Esophagus squamous epithelium (tissue), 5 donors: ENCODE measurements at regions not wholly inside any gene's neighbourhood (a gene's known extent, or its start where the extent isn't known, plus 50 kb on each side); places are given as distances from the start of the nearest gene placed in this dataset.
"Not testable (repeated sequence)": the region's sequence is repeated elsewhere in the genome, so short reads cannot be mapped to it uniquely, and the experiment has no call there.

Source experiments
- DNase-seq: peaks from one replicate; lab custom pipeline; 2025; lab: John Stamatoyannopoulos, UW
- H3K27ac ChIP-seq, 4 donors: fragments of 200-600 bp; sonication (generic); one replicate each; pipeline ENCODE4 v1.5.1; 2016 to 2019; ENCODE audit warnings: mild to moderate bottlenecking in 1 of 4
- H3K27me3 ChIP-seq, 4 donors: fragments of 200-600 bp; sonication (generic); 1 replicate in 3 of 4; 2 replicates in 1 of 4; pipeline versions ENCODE4 v1.5.1 to v1.6.0; 2017 to 2021; ENCODE audit warnings: antibody characterized with exemption in 1 of 4
- H3K36me3 ChIP-seq, 3 donors: fragments of 200-600 bp; sonication (generic); one replicate each; pipeline ENCODE4 v1.5.1; 2016 to 2019
- H3K4me1 ChIP-seq, 3 donors: fragments of 200-600 bp; sonication (generic); one replicate each; pipeline ENCODE4 v1.5.1; 2017 to 2019
- H3K4me3 ChIP-seq, 4 donors: fragments of 200-600 bp; sonication (generic); 1 replicate in 3 of 4; 2 replicates in 1 of 4; pipeline ENCODE4 v1.5.1; 2016 to 2019; ENCODE audit warnings: mild to moderate bottlenecking in 2 of 4, moderate library complexity in 1 of 4
- H3K9me3 ChIP-seq, 3 donors: fragments of 200-600 bp; sonication (generic); one replicate each; pipeline ENCODE4 v1.5.1; 2016 to 2019
- CTCF ChIP-seq, 6 experiments: fragments of 450-650 bp in 4 of 6; fragments of 200-600 bp in 2 of 6; sonication (generic) in 2 of 6; IDR thresholded peaks; one replicate each; pipeline ENCODE4 v1.5.1; 2016 to 2019; ENCODE audit warnings: antibody characterized with exemption in 6 of 6, mild to moderate bottlenecking in 4 of 6, moderate library complexity in 4 of 6
- POLR2A ChIP-seq, 4 donors: fragments of 450-650 bp; IDR thresholded peaks; one replicate each; pipeline ENCODE4 v1.6.1; 2017; ENCODE audit warnings: antibody characterized with exemption in 4 of 4, mild to moderate bottlenecking in 4 of 4, moderate library complexity in 3 of 4
- WGBS, 2 donors: methylation state at CpG; one replicate each; pipeline ENCODE4 v1.1.5; 2018; 5-methylcytosine and 5-hydroxymethylcytosine counted together
- intact Hi-C: fragments of 100-400 bp; cut with DNase I; formaldehyde crosslinking; loops from one replicate; pipeline ENCODE4 v1.15.0; 2022
- donor health status: DM: yes; HTN: yes; CAD: no.

- Histone ChIP-seq H3K27ac (no peak overlapping the region), H3K27me3 (no peaks in the 10 kb centered on the region), H3K4me1 (peaks cover 0 to 14% (median 0%) of the 10 kb centered on the region in 3 donors), H3K36me3 (no peaks in the 10 kb centered on the region), H3K4me3 (no peak overlapping the region), H3K9me3 (no peaks in the 10 kb centered on the region)
- no peak for DNase-seq
- 94 to 96% methylated on average over 1 of the region's 1 CpG for WGBS, 2 donors
- TF ChIP-seq CTCF (IDR thresholded peaks at IDR 0.05), result no peak
- TF ChIP-seq POLR2A (IDR thresholded peaks at IDR 0.05), result no peak
- intact Hi-C loops, result loop anchor here (10.0 kb wide), 1 partner anchor 370 kb away; no protein-coding TSS in a partner anchor
Measured at GRCh38 chr13:44054525-44054924, 174.8 kb downstream of the LACC1 start.

GRCh38 chr13:44055681-44056080, 176.0 kb downstream of the LACC1 start:
- not testable (repeated sequence) for H3K27ac ChIP-seq, H3K4me3 ChIP-seq, H3K36me3 ChIP-seq, H3K27me3 ChIP-seq, DNase-seq, H3K9me3 ChIP-seq
- 8 to 20% methylated on average over 6 of the region's 6 CpGs for WGBS, 2 donors
- intact Hi-C loops, result loop anchor here (10.0 kb wide), 1 partner anchor 369 kb away; no protein-coding TSS in a partner anchor
- H3K4me1 ChIP-seq, result peaks cover 0 to 14% (median 0%) of the 10 kb centered on the region in 3 donors

GRCh38 chr13:44058067-44058466, 178.4 kb downstream of the LACC1 start:
- TF ChIP-seq POLR2A (IDR thresholded peaks at IDR 0.05) (no peak), CTCF (IDR thresholded peaks at IDR 0.05) (no peak)
- Histone ChIP-seq H3K9me3 (no peaks in the 10 kb centered on the region), H3K4me1 (peaks cover 0 to 14% (median 0%) of the 10 kb centered on the region in 3 donors), H3K4me3 (no peak overlapping the region), H3K27ac (no peak overlapping the region), H3K27me3 (no peaks in the 10 kb centered on the region), H3K36me3 (no peaks in the 10 kb centered on the region)
- WGBS, 2 donors, result 75 to 77% methylated on average over 4 of the region's 4 CpGs
- intact Hi-C loops, result loop anchor here (10.0 kb wide), 1 partner anchor 367 kb away; no protein-coding TSS in a partner anchor
- no peak for DNase-seq

GRCh38 chr13:44058624-44059215, 179.0 kb downstream of the LACC1 start:
- intact Hi-C loops, result loop anchor here (10.0 kb wide), 1 partner anchor 366 kb away; no protein-coding TSS in a partner anchor
- Histone ChIP-seq H3K27ac (no peak overlapping the region), H3K4me3 (no peak overlapping the region), H3K27me3 (no peaks in the 10 kb centered on the region), H3K4me1 (peaks cover 0 to 14% (median 0%) of the 10 kb centered on the region in 3 donors), H3K9me3 (no peaks in the 10 kb centered on the region), H3K36me3 (no peaks in the 10 kb centered on the region)
- 5 to 8% methylated on average over 1 of the region's 1 CpG for WGBS, 2 donors
- DNase-seq, result no peak
- TF ChIP-seq POLR2A (IDR thresholded peaks at IDR 0.05) (no peak), CTCF (IDR thresholded peaks at IDR 0.05) (no peak)

GRCh38 chr13:44061876-44062275, 182.2 kb downstream of the LACC1 start:
- TF ChIP-seq CTCF (IDR thresholded peaks at IDR 0.05) (no peak), POLR2A (IDR thresholded peaks at IDR 0.05) (no peak)
- Histone ChIP-seq H3K9me3 (no peaks in the 10 kb centered on the region), H3K4me1 (peaks cover 0 to 7% (median 0%) of the 10 kb centered on the region in 3 donors), H3K27ac (no peak overlapping the region), H3K27me3 (no peaks in the 10 kb centered on the region), H3K4me3 (no peak overlapping the region), H3K36me3 (no peaks in the 10 kb centered on the region)
- WGBS, 2 donors, result 97% methylated on average over 3 of the region's 3 CpGs
- no peak for DNase-seq
- intact Hi-C loops, result no loop called here
